ENCODE measurements at regions not wholly inside any gene's neighbourhood (a gene's known extent, or its start where the extent isn't known, plus 50 kb on each side); places are given as distances from the start of the nearest gene placed in this dataset.

GRCh38 chr16:47949714-47950113, 206.1 kb downstream of the ABCC12 start:
- H3K9me3 ChIP-seq = no peaks in the 10 kb centered on the region
- no peak overlapping the region for H3K27ac ChIP-seq (replicated peaks in 1 of 4)
- peaks cover 0 to 7% (median 0%) of the 10 kb centered on the region in 4 donors for H3K27me3 ChIP-seq
- TF ChIP-seq EP300 (IDR thresholded peaks at IDR 0.05) = no peak
- no peak for TF ChIP-seq POLR2A (IDR thresholded peaks at IDR 0.05; ENCODE audit: low read depth)
- TF ChIP-seq POLR2AphosphoS5 (IDR thresholded peaks at IDR 0.05) = no peak
- TF ChIP-seq CTCF (IDR thresholded peaks at IDR 0.05) = no peak
- no peak for DNase-seq (ENCODE audit: extremely low spot score)
- intact Hi-C loops (cut with DNase I) = no loop called here
- WGBS = 86% methylated on average over 8 of the region's 9 CpGs
- no peaks in the 10 kb centered on the region for H3K36me3 ChIP-seq
- H3K4me3 ChIP-seq = no peak overlapping the region
- H3K4me1 ChIP-seq = no peaks in the 10 kb centered on the region

DNA sequence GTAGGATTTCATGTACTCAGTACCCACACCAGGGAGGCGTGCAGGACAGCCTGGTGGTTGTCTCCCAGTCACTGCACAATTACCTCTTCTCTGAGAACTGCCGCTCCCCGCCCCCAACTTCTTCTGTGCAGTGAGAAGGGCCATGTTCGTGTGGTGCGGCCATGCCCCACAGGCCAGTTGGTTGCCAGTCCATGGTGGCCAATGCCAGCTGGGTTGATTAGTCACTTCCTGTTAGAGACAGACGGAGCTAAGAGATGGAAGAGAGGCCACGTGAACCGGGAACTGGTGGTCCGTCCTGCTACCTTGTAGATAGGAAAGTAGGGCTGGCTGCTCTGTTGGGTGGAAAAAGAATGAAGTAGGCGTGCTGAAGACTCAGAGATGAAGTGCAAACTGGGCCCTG, 206.5 kb downstream of the ABCC12 start:
- Histone ChIP-seq H3K4me3 (no peak overlapping the region), H3K36me3 (no peaks in the 10 kb centered on the region), H3K9me3 (no peaks in the 10 kb centered on the region), H3K27ac (replicated peaks in 1 of 4) (no peak overlapping the region), H3K4me1 (no peaks in the 10 kb centered on the region), H3K27me3 (peaks cover 0 to 7% (median 0%) of the 10 kb centered on the region in 4 donors)
- 85% methylated on average over 10 of the region's 10 CpGs for WGBS
- no peak for DNase-seq (ENCODE audit: extremely low spot score)
- TF ChIP-seq POLR2AphosphoS5 (IDR thresholded peaks at IDR 0.05) (no peak), POLR2A (IDR thresholded peaks at IDR 0.05; ENCODE audit: low read depth) (no peak), CTCF (IDR thresholded peaks at IDR 0.05) (no peak), EP300 (IDR thresholded peaks at IDR 0.05) (no peak)
- intact Hi-C loops (cut with DNase I) = no loop called here

DNA sequence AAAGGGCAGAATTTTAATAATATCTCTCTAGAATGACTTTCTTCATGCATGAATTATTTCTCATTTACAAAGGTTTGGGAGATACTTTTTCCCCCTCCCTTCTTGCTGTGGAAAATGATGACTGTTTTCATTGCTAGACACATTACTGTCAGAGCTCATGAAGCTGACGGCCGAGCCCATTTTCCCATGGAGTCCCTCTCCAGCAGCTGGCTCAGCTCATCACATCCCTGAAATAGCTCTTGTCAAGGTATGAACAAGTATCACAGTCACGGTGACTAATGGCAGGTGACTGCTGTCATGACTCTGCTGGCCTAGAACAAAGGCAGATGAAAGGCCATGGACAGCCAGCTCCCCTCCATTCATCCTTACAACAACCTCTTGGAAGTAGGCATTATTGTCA, 208.1 kb downstream of the ABCC12 start:
- Histone ChIP-seq H3K36me3 (no peaks in the 10 kb centered on the region), H3K27me3 (peaks cover 0 to 7% (median 0%) of the 10 kb centered on the region in 4 donors), H3K4me1 (no peaks in the 10 kb centered on the region), H3K9me3 (no peaks in the 10 kb centered on the region), H3K27ac (replicated peaks in 1 of 4) (no peak overlapping the region), H3K4me3 (no peak overlapping the region)
- DNase-seq (ENCODE audit: extremely low spot score) = no peak
- 26% methylated on average over 3 of the region's 3 CpGs for WGBS
- TF ChIP-seq EP300 (IDR thresholded peaks at IDR 0.05) = no peak
- no peak for TF ChIP-seq POLR2A (IDR thresholded peaks at IDR 0.05; ENCODE audit: low read depth)
- TF ChIP-seq CTCF (IDR thresholded peaks at IDR 0.05) = no peak
- no peak for TF ChIP-seq POLR2AphosphoS5 (IDR thresholded peaks at IDR 0.05)
- intact Hi-C loops (cut with DNase I) = no loop called here

- WGBS = 71% methylated on average over 11 of the region's 13 CpGs
- no peak for DNase-seq (ENCODE audit: extremely low spot score)
- Histone ChIP-seq H3K36me3 (no peaks in the 10 kb centered on the region), H3K4me3 (no peak overlapping the region), H3K27me3 (peaks cover 0 to 7% (median 0%) of the 10 kb centered on the region in 4 donors), H3K9me3 (no peaks in the 10 kb centered on the region), H3K4me1 (no peaks in the 10 kb centered on the region), H3K27ac (replicated peaks in 1 of 4) (no peak overlapping the region)
- no peak for TF ChIP-seq POLR2AphosphoS5 (IDR thresholded peaks at IDR 0.05)
- TF ChIP-seq EP300 (IDR thresholded peaks at IDR 0.05) = no peak
- no peak for TF ChIP-seq POLR2A (IDR thresholded peaks at IDR 0.05; ENCODE audit: low read depth)
- no peak for TF ChIP-seq CTCF (IDR thresholded peaks at IDR 0.05)
- intact Hi-C loops (cut with DNase I) = no loop called here
These were observed 209.7 kb downstream of the ABCC12 start for GRCh38 chr16:47946092-47946491.

GRCh38 chr16:47944589-47944988, 211.2 kb downstream of the ABCC12 start:
- no peaks in the 10 kb centered on the region for H3K9me3 ChIP-seq
- no peaks in the 10 kb centered on the region for H3K36me3 ChIP-seq
- intact Hi-C loops (cut with DNase I) = no loop called here
- peaks cover 0 to 7% (median 0%) of the 10 kb centered on the region in 4 donors for H3K27me3 ChIP-seq
- DNase-seq (ENCODE audit: extremely low spot score) = no peak
- 87% methylated on average over 10 of the region's 10 CpGs for WGBS
- TF ChIP-seq CTCF (IDR thresholded peaks at IDR 0.05) = no peak
- TF ChIP-seq POLR2A (IDR thresholded peaks at IDR 0.05; ENCODE audit: low read depth) = no peak
- TF ChIP-seq POLR2AphosphoS5 (IDR thresholded peaks at IDR 0.05) = no peak
- TF ChIP-seq EP300 (IDR thresholded peaks at IDR 0.05) = no peak
- no peak overlapping the region for H3K27ac ChIP-seq (replicated peaks in 1 of 4)
- no peak overlapping the region for H3K4me3 ChIP-seq
- H3K4me1 ChIP-seq = no peaks in the 10 kb centered on the region

Data from esophagus muscularis mucosa (tissue), 4 donors.